Amniotic stem cell (primary cell): ENCODE measurements at regions not wholly inside any gene's neighbourhood (a gene's known extent, or its start where the extent isn't known, plus 50 kb on each side); places are given as distances from the start of the nearest gene placed in this dataset.

ENCODE experiments used
- DNase-seq: peaks from one replicate; lab custom pipeline; 2025; lab: John Stamatoyannopoulos, UW

DNA sequence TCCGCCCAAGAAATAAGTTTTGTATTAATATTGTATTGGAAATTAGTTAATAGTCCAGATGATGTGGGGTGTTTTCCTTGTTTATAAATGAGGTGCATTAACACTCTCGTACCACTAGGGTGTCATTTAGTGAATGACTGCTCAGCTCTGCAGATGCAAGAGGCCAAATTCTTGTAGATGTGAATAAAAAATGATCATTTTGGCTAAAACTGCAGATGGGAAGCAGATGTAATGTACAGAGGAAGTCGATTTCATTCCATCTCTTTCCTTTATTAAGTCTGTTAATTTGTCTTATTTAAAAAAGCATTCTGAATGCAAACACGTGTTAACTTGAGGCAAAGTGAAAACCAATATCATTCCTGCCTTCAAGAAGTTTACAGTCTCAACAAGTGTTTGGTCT lies 108.1 kb downstream of the DHX15 start:
- DNase-seq, result no peak

DNA sequence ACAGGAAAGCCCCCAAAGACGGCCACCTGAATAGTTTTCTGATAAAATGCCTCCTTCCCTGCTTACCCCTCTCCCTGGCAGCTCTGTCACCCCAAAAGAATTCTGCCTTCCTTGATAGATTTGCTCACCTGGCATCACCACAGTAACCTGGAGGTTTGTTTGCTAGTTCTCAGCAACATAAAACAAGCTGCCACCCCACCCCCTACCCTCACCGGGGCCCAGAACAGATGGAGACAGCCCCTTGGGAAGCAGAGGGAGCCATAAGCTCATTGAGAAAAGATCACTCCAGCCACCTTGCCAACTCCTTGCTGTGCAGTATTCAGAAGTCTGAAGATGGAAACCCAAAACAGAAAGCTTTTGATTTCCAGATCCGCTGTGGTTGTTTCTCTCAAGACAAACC lies 108.6 kb downstream of the DHX15 start:
- DNase-seq, result no peak

DNA sequence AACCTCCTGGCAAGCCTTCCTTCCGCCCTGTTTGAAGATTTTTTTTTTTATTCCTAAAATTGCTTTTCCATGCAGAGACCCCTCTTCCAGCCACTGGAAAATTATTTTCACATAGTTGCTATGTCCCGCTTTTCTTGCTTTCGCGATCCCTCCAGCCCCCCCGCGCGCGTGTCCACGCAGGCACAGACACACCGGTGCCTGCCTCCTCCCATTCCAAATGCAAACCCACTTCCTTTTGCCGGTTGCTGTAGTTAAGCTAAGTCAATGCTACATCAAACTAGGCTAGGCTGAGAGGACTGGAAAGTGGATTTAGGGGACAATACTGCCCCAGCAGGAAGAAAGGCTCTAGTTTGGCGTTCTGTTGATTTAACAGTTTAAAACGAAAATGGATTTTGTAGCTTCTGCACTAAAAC lies 111.0 kb downstream of the DHX15 start:
- no peak for DNase-seq

DNA sequence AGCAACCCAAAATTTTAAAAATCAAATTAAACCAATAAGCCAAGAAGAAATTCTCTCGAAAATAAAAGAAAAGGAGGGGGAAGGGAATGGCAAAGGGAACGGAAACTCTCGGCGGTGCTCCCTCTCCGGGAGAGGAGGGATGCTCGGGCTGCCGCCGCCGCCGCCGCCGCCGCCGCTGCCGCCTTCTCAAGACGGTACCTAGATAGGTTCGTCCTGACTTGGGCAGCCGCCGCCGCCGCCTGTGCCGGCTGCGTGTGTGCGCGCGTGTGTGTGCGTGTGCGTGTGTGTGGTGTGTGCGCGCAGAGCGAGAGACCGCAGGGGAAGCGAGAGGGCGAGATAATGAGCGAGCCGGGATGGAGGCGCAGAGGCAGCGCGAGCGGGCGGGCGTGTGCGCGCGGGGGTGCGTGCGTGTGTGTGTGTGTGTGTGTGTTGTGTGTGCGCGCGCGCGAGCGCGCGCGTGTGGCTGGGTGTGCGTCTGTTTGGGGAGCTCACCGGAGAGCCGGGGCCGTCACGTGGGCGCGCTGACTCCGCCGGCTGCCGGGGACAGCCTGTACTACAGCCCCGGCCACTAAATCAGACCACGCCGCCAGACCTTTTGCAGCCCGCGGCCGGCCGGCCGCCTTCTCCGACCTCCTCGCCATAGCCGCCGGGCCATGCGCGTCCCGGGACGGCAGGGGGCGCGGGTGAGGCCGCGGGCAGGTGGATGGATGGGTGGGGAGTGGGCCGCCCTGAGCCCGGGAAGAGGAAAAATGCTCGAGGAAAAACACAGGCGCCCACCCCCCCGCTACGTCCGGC lies 111.6 kb downstream of the DHX15 start:
- DNase-seq, result peak; percentile 70

DNA sequence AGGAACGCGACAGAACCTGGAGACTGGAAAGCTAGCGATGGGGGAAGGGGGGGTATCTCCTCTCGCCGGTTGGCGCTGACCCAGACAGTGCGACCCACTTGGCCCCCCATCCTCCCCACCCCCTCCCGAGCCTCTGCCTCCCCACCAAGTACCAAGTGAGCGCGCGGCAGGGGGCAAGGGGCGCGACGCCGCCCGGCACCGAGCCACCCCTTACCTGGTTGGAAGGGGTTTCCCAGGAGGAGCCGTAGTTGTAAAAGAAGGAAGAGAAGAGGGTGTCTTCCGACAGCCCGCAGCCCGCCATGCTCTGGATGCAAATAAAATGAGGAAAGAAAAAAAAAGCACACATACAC lies 112.2 kb downstream of the DHX15 start:
- DNase-seq, result no peak

DNA sequence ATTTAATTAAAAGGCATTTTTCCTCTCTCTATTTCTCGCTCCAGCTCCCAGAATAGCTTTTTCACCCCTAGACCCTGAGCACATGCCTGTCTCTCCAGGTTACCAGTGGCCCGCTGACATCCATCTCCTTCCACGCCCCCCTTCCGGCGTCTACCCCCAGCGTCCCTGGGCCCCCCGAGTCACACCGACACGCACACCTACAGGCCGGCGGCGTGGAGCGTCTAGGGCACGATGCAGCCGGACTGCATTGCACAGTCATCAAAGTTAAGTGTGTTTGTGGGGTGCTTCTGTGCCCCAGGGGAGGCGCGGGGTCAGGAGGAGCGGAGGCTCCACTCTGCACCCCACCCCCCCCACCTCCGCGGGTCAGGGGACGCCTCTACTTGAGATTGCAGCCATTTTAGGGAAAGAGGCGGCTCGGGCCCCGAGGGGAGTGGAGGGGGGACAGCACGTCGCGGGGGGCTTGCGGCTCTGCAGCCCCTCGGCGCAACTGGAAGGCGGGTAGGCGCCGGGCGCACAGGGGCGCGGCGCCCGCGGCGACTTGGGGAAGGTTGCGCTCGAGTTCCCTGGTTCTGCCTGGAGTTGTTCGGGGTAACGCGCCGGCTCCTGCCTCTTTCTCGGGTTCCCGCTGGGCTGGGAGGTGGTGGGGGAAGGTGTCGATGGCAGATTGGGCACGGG lies 112.7 kb downstream of the DHX15 start:
- no peak for DNase-seq

DNA sequence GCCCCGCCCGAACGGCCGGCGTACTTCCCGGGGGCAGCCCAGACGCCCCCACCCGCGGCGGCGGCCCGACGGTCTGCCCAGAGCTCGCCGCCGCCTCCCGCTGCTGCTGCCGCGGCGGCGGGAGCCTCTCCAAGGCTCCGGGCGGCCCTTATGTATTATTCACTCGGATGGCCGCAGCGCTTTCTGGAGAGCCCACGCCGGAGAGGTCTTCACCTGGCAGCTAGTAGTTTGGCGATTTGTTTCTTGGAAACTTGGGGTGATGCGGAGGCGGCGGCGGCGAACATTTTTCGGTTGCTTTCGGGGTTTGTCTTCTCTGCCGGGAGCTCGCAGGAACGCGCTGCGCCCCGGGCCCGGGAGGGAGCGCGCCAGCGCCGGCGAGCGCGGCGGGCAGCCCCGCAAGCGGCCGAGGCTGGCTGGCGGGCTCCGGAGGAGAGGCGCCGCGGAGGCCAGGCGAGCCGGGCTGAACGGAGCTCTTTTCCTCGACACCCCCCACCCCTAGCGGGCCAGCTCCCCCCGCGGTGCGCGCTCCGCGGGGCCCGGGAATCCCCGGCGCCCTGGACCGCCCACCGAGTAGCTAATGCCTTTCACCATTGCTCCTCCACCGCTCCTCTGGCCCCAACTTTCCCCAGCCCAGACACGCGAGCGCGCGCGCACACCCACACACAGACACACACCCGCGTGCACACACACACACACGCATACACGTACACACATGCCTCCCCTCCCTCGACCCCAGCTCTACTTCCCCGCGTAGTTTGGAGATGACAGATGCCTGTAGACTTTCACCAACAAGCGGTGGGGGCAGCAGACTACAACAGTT lies 113.5 kb downstream of the DHX15 start:
- peak; percentile 17 for DNase-seq

DNA sequence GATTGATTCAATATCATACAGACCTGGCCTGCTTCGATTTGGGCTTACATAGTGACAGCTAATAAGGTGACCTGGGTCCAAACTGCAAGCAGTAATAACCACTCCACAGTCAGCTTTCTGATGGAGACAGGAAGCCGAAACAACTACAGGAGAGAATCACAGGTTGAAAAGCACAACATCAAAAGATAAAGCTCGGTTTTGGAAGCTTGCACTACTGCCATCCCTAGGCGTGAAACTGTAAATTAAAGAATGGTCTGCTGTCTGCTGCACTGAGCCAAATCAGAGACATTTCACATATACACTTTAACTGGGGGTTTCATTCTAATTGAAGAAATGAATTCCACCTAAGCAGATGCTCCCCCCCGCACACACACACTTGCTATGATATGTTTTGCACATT lies 116.3 kb downstream of the DHX15 start:
- DNase-seq, result no peak

DNA sequence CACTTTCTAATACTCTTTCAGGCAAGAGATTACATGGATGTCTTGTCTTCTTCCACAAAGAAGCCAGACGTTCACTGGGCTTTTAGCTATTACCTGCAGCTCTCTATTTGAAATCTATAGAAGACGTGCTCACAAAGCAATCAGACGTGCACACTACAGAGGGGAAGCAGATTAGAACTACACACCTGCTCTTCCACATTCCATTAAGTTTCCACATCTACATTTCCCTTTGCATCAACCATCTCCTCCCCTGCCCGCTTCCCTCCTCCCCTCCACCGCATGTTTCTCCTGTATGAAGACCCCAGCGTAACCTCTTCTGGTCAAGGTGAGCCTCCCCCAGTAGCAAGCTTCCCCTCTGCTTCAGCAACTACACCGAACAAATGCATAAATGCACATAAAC lies 119.8 kb downstream of the DHX15 start:
- no peak for DNase-seq

DNA sequence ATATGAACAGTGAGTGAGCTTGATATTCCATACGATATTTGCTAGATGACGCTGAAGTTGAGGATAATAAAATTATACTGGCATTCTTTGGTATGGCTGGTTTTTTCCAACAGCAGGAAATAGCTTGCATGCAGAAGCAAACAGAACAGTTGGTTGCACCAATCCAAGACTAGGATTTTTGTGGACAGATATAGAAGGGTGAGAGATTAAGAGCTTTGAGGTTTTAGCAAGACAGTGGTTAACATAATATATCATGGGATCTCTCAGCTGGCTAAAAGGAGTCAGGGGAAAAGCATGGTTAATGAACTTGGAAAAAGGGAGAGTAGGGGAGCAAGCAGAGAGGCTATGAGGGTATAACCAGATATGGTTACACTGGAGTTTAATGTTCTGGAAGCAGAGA lies 127.9 kb downstream of the DHX15 start:
- no peak for DNase-seq

DNA sequence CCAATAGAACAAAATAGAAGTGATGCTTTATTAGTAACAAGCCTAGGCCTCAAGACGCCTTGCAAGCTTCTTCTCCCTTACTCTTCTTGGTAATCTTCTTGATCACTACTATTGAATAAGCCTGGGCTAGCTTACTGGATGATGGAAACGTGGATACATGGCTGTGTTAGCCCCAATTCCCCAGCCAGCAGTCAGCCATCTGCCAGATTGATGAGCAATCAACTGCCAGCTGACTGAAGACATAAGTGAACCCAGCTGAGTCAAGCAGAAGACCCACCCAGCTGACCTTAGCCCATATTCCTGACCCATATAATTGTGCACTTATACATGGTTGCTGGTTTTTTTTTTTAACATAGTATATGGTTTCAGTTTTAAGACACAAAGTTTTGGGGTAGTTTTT lies 130.4 kb downstream of the DHX15 start:
- no peak for DNase-seq

DNA sequence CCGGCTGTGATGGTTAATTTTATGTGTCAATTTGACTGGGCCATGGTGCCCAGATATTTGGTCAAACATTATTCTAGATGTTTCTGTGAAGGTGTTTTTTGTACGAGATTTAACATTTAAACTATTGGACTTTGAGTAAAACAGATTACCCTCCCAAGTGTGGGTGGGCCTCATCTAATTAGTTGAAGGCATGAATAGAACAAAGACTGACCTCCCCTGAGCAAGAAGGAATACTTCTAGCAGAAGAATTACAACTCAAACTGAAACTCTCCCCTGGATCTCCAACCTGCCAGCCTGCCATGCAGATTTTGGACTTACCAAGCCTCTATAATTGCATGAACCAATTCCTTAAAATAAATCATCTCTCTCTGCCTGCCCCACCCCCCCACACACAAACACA lies 132.5 kb downstream of the DHX15 start:
- DNase-seq, result no peak

DNA sequence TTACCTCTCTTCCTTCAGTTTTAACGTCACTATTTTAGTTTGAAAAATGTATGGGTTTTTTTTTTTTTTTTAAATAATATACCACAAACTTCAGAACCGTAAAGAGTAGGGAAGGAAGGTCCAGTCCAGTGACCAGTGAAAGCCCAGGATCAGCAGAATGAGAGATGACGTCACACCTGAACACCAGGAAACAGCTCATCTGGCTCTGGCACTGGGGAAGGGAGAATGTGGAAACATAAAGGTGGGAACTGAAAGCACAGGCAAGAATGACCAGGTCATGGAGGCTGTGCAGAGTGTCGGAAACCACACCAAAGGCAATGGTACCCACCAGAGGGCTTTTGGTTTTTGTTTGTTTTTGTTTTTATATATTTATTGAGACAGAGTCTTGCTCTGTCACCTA lies 141.2 kb downstream of the DHX15 start:
- no peak for DNase-seq

DNA sequence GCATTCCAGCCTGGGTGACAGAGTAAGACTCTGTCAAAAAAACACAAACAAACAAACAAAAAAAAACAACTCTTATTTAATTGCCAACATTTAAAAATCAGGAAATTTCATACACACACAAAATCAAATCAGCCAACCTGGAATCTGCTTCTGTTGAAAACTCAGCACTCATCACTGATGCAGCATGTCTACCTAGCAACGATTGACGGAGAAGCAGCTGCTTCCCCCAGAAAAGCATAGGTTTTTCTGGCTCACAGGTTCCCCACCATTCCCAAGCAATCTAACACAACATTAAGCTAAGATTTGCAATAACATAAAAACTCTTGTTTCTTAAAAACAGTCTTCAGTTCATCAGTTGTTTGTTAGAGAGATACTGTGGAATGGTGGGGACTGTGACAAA lies 143.6 kb downstream of the DHX15 start:
- no peak for DNase-seq

DNA sequence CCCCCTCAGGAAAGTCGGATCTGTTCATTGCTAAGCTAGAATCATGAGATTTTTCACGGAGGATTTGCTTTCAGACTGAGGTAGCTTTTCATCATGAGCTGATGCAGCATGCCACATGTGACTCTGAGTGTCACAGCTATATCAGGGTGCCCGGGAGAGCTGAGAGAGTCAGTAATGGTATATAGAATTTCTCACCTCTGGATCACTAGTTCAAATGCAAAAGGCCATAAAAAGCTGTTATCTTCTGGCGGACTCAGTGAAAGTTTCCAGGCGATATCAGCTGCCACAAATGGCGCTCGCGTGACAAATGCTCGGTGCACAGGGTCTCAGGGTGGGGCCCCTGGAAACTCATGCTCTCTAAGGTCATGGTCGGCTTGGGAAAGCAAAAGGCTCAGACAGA lies 150.1 kb downstream of the DHX15 start:
- DNase-seq, result no peak

DNA sequence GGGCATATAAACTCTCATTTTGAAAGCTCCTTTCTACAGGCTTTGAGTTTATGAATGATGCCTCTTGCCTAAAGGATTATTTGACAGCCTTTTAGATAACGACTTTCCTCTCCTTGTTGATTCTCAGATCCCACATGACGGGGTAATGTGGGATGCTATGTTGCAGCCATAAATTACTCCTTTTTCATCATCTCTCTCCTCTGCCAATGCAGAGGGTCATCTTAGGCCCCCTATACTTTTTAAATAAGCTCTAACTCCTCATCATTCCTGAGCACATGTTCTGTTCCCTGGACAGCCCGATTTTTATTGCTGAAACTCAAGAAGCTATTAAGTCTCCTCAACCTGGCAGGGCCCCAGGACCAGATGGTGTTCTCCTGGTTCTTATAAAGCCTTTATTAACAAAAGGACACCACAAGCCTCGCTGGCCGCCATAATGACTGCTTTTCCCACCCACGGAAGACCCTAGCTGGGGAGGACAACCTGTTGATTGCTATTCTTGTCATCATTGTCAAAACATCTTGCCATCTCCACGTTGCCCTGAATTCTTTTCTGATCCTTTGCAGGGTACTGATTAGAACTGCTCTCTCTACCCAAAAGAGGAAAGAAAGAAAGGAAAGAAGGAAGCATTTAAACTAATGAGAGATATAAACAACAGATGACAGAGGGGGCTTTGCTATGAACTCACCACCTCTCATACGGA lies 150.7 kb downstream of the DHX15 start:
- DNase-seq, result no peak

DNA sequence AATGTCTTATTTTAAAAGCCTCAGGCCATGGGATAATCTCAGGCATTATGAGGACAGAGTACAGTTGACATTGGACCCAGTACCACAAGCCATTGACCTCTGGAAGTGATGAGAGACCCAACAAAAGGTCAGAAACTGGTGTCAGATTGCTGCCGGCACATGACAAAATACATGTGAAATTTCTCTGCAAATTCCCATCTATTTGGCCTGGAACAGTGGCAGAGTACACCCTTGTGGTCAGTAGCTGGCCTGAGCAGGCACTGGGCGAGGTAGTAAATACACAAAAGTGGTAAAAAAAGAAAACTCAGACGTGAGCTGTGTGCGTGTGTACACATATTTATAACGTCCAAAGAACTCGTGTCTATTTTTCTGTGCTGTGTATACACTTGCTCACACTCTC lies 155.5 kb downstream of the DHX15 start:
- DNase-seq, result no peak

DNA sequence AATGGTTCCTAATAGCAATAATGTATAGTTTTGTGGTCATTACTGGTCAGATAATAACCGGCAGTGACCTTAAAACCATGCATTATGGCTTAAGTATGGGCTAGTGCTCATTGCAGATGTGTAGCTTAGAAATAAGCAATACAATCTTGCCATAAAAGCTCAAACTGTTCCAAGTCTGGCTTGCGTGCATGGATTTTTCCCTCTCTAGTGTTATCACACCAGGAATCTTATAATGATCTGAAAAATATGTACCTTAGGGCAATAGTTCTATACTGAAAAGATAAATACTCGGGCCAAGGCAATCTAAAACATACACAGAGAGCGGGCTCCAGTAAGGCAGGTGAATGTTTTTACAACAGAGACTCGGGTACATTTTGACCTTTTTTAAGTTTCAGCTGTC lies 157.8 kb downstream of the DHX15 start:
- no peak for DNase-seq

DNA sequence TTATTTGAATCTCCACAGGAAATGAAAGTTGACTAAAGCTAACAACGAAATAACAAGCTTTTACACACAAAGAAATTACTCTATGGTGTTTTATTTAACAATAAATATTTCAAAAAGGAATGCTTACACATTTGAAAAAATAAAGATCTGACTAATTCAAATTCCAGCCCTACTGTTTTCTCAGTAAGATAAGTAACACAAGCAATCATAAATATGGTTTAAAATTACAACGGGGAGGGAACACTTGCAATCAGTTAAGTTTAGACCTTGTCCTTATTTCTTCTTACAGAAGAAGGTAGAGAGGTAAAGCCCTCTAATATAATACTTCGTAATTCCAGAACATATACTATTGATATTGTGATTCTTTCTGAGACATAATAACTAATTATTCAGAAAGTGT lies 158.5 kb downstream of the DHX15 start:
- DNase-seq, result no peak

DNA sequence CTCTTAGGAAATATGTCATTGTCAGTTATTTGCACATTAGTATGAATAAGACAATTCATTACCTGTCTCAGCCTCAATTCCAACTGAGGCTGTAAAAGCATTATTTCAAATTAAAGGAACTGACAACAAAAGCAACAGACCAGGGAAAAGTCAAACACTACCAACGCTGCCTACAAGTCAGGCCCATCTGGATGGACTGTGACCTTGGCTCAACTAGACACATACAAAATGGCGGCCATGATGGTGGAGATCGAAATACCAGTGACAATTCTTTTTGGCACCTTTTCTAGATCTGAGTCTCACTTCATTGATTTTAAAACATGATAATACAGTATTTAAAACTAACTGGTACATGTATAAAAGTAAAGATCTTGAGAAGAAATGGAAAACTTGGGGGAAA lies 160.7 kb downstream of the DHX15 start:
- DNase-seq, result no peak

DNA sequence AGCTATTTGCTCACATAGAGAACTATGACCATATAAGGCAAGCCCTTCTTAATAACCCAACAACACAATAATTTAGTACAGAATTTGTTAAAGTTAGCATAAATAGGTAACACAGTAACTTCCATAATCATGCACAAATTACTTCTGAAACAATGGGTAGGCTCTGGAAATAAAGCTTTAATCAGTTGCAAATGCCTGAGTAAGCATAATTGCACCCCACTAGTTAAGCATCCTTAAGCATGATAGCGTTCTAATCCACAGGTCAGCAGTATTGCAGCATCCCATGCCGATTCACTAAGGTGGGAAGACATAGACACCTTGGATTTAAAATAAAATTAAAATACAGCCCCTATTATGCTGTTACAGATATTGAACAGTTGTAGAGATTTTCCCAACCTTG lies 161.7 kb downstream of the DHX15 start:
- no peak for DNase-seq
